Tibial nerve (tissue), 4 donors: ENCODE measurements at regions not wholly inside any gene's neighbourhood (a gene's known extent, or its start where the extent isn't known, plus 50 kb on each side); places are given as distances from the start of the nearest gene placed in this dataset.

ENCODE experiments used
- EP300 ChIP-seq, 2 donors: sonication (generic); formaldehyde crosslinking; IDR thresholded peaks; one replicate each; pipeline ENCODE4 v1.6.1; 2017; ENCODE audit warnings: antibody characterized with exemption in 2 of 2, mild to moderate bottlenecking in 1 of 2
- TF ChIP-seq, protein P1 (sequence below), 5 experiments: fragments of 200-600 bp in 3 of 5; fragments of 450-650 bp in 2 of 5; sonication (generic) in 3 of 5; IDR thresholded peaks; one replicate each; pipeline ENCODE4 v1.5.1; 2016 to 2019; ENCODE audit warnings: antibody characterized with exemption in 5 of 5, mild to moderate bottlenecking in 3 of 5, moderate library complexity in 2 of 5

- TF ChIP-seq, protein P1, sequence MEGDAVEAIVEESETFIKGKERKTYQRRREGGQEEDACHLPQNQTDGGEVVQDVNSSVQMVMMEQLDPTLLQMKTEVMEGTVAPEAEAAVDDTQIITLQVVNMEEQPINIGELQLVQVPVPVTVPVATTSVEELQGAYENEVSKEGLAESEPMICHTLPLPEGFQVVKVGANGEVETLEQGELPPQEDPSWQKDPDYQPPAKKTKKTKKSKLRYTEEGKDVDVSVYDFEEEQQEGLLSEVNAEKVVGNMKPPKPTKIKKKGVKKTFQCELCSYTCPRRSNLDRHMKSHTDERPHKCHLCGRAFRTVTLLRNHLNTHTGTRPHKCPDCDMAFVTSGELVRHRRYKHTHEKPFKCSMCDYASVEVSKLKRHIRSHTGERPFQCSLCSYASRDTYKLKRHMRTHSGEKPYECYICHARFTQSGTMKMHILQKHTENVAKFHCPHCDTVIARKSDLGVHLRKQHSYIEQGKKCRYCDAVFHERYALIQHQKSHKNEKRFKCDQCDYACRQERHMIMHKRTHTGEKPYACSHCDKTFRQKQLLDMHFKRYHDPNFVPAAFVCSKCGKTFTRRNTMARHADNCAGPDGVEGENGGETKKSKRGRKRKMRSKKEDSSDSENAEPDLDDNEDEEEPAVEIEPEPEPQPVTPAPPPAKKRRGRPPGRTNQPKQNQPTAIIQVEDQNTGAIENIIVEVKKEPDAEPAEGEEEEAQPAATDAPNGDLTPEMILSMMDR (IDR thresholded peaks at IDR 0.05): no peak
- no peak for TF ChIP-seq EP300 (IDR thresholded peaks at IDR 0.05)
Measured at GRCh38 chr6:15739867-15740266, 77.0 kb upstream of the DTNBP1 start.
